ENCODE measurements at regions not wholly inside any gene's neighbourhood (a gene's known extent, or its start where the extent isn't known, plus 50 kb on each side); places are given as distances from the start of the nearest gene placed in this dataset.
"Not testable (repeated sequence)": the region's sequence is repeated elsewhere in the genome, so short reads cannot be mapped to it uniquely, and the experiment has no call there.

- H3K27me3 Mint-ChIP-seq (ENCODE audit: low read depth) = no peaks in the 10 kb centered on the region
- H3K4me3 Mint-ChIP-seq = no peak overlapping the region
- no peaks in the 10 kb centered on the region for H3K4me1 Mint-ChIP-seq
- H3K36me3 Mint-ChIP-seq (ENCODE audit: low read depth) = no peaks in the 10 kb centered on the region
- H3K27ac Mint-ChIP-seq (ENCODE audit: unreplicated experiment) = no peak overlapping the region
- peaks cover 3% of the 10 kb centered on the region for H3K9me3 Mint-ChIP-seq
- DNase-seq (ENCODE audit: low read depth, low spot score) = no peak
- no peak for TF ChIP-seq CTCF (conservative IDR thresholded peaks at IDR 0.05)
Observed at GRCh38 chr5:108505608-108506007, 123.7 kb upstream of the FBXL17 start.

DNA sequence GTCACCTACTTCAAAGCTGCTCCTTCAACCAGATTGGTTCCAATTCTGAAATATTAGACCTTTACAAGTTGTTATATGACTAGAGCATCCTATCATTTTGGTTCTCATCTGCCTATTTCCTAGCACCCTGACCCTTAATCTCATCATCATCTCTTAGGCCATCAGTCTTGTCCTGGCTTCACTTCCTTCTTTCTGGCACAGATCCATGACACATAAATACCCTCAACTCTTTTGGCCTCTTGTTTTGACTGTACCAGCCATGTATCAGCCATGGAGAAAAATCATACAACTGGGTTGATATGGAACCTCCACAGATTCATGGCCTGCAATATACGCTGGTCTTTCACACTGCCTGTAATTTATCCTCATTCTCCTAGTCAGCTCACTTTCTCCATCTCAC is 123.1 kb upstream of the FBXL17 start:
- no peak for TF ChIP-seq CTCF (conservative IDR thresholded peaks at IDR 0.05)
- H3K4me1 Mint-ChIP-seq = no peaks in the 10 kb centered on the region
- H3K27ac Mint-ChIP-seq (ENCODE audit: unreplicated experiment) = no peak overlapping the region
- no peak for DNase-seq (ENCODE audit: low read depth, low spot score)
- H3K9me3 Mint-ChIP-seq = peaks cover 3% of the 10 kb centered on the region
- no peaks in the 10 kb centered on the region for H3K27me3 Mint-ChIP-seq (ENCODE audit: low read depth)
- H3K36me3 Mint-ChIP-seq (ENCODE audit: low read depth) = no peaks in the 10 kb centered on the region
- no peak overlapping the region for H3K4me3 Mint-ChIP-seq

DNA sequence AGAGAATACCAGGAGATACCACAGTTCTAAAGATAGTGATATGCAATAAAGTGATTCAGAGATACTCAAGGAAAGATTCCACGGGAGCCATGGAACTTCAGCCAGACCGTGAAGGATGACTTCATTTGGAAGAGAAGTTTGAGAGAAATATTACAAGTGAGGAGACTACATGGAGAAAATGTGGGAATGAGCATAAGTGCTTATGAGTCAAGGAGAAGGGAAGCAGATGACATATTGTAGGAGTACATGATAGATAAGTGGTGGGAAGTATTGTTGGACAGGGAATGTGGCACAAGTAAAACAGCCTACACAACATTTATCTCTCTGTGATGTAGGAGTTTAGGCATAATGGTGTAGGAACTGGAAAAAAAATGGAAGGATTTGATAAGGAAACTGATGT is 122.1 kb upstream of the FBXL17 start:
- Mint-ChIP-seq H3K9me3 (peaks cover 8% of the 10 kb centered on the region), H3K4me1 (no peaks in the 10 kb centered on the region), H3K27ac (ENCODE audit: unreplicated experiment) (no peak overlapping the region), H3K4me3 (no peak overlapping the region), H3K36me3 (ENCODE audit: low read depth) (no peaks in the 10 kb centered on the region), H3K27me3 (ENCODE audit: low read depth) (no peaks in the 10 kb centered on the region)
- DNase-seq (ENCODE audit: low read depth, low spot score) = no peak
- no peak for TF ChIP-seq CTCF (conservative IDR thresholded peaks at IDR 0.05)

GRCh38 chr5:108495615-108496014 is 113.7 kb upstream of the FBXL17 start:
- H3K27ac Mint-ChIP-seq (ENCODE audit: unreplicated experiment) = not testable (repeated sequence)

DNA sequence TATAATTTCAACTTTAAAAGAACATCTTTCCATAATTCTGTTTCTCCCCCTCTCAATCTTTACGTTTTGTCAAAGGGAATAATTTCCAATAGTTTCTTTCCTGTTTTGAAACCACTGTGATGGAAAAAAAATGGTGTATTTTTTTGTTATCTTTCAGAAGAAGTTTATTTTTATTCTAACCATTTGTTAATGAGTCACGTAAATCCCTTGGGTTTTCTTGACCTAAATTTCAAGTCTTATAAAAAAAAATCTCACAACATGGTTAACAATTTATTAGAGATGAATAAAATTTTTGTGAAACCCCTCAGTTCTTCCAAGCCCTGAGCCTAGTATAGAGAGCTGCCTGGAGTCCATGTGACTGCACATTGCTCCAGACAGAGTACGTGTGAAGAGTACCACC is 106.1 kb upstream of the FBXL17 start:
- Mint-ChIP-seq H3K4me1 (no peaks in the 10 kb centered on the region), H3K9me3 (peaks cover 12% of the 10 kb centered on the region), H3K36me3 (ENCODE audit: low read depth) (no peaks in the 10 kb centered on the region), H3K4me3 (no peak overlapping the region), H3K27ac (ENCODE audit: unreplicated experiment) (no peak overlapping the region), H3K27me3 (ENCODE audit: low read depth) (no peaks in the 10 kb centered on the region)
- DNase-seq (ENCODE audit: low read depth, low spot score) = no peak
- no peak for TF ChIP-seq CTCF (conservative IDR thresholded peaks at IDR 0.05)

More at GRCh38 chr5:108495615-108496014, 113.7 kb upstream of the FBXL17 start:
- not testable (repeated sequence) for DNase-seq (ENCODE audit: low read depth, low spot score); H3K9me3 Mint-ChIP-seq; H3K4me1 Mint-ChIP-seq; H3K27me3 Mint-ChIP-seq (ENCODE audit: low read depth); H3K36me3 Mint-ChIP-seq (ENCODE audit: low read depth); H3K4me3 Mint-ChIP-seq

- Mint-ChIP-seq H3K9me3 (peaks cover 2% of the 10 kb centered on the region), H3K27me3 (ENCODE audit: low read depth) (no peaks in the 10 kb centered on the region), H3K36me3 (ENCODE audit: low read depth) (no peaks in the 10 kb centered on the region), H3K4me3 (no peak overlapping the region), H3K4me1 (no peaks in the 10 kb centered on the region), H3K27ac (ENCODE audit: unreplicated experiment) (no peak overlapping the region)
- TF ChIP-seq CTCF (conservative IDR thresholded peaks at IDR 0.05) = no peak
- no peak for DNase-seq (ENCODE audit: low read depth, low spot score)
Observed at GRCh38 chr5:108484035-108484434, 102.1 kb upstream of the FBXL17 start.

Data from neural crest cell (in vitro differentiated cells).